K562 (cell line): ENCODE measurements at regions not wholly inside any gene's neighbourhood (a gene's known extent, or its start where the extent isn't known, plus 50 kb on each side); places are given as distances from the start of the nearest gene placed in this dataset.

Experiments used
- ATAC-seq: fragments of 200-7000 bp; cut with Tn5 transposase; 3 replicates; pipeline ENCODE4 v1.9.1; 2020; ENCODE audit warnings: moderate library complexity
- BruUV-seq: library from RNA; stranded (reverse); fragments of 400-500 nt; replicated peaks from 2 replicates; lab custom pipeline; 2021; lab: Mats Ljungman, UMichigan
- CTCF ChIA-PET: fragments of 300-600 bp; formaldehyde crosslinking; extraction: SDS; loops from one replicate; lab custom pipeline; 2021; ENCODE audit warnings: low intra/inter-chr PET ratio; lab: Yijun Ruan, JAX
- POLR2A ChIA-PET: fragments of 300-600, 350-650 bp; sonication (Branson Sonifier 250); formaldehyde crosslinking; extraction: SDS; loops from one replicate; lab custom pipeline; 2021; ENCODE audit warnings: antibody characterized with exemption, inconsistent platforms; lab: Yijun Ruan, JAX
- DNase-seq, 4 experiments: peaks; one replicate each; pipeline versions ENCODE4 v3.0.0 to v3.0.0-alpha.2; 2011 to 2018; ENCODE audit warnings: low spot score in 3 of 4, mixed read lengths in 3 of 4; ENCODE audit errors: extremely low read depth in 1 of 4
- FAIRE-seq: peaks from 2 replicates; lab custom pipeline; 2011; peaks lifted over from hg19 to GRCh38; lab: Jason Lieb, UNC
- H2AFZ ChIP-seq: 2 replicates; pipeline ENCODE4 v1.6.0; 2011; ENCODE audit warnings: low read depth, low read length, control low read depth, inconsistent platforms
- H3K27ac ChIP-seq: fragments of 200-600 bp; 3 replicates; pipeline ENCODE4 v1.8.0; 2011; ENCODE audit warnings: low read depth, mild to moderate bottlenecking, control low read depth, inconsistent platforms, low read length, moderate library complexity, mixed read lengths; ENCODE audit errors: extremely low read depth
- H3K27me3 ChIP-seq, 2 experiments: fragments of 300-600 bp in 1 of 2; 2 replicates in 1 of 2; 3 replicates in 1 of 2; pipeline versions ENCODE4 v1.6.0 to v1.8.0; 2011; ENCODE audit warnings: inconsistent platforms in 2 of 2, low read length in 2 of 2, mild to moderate bottlenecking in 1 of 2, mixed read lengths in 1 of 2, moderate library complexity in 1 of 2; ENCODE audit not compliant: control insufficient read depth in 2 of 2, insufficient read depth in 2 of 2
- H3K36me3 ChIP-seq: fragments of 300-600 bp; 3 replicates; pipeline ENCODE4 v1.8.0; 2011; ENCODE audit warnings: mild to moderate bottlenecking, low read length, inconsistent platforms; ENCODE audit not compliant: control insufficient read depth, insufficient read depth
- H3K4me1 ChIP-seq, 2 experiments: fragments of 200-600 bp in 1 of 2; replicated peaks in 1 of 2; 2 replicates in 1 of 2; 3 replicates in 1 of 2; pipeline versions ENCODE4 v1.5.1 to v1.8.0; 2011; ENCODE audit warnings: inconsistent platforms in 2 of 2, low read length in 2 of 2, mild to moderate bottlenecking in 1 of 2, mixed read lengths in 1 of 2, moderate library complexity in 1 of 2; ENCODE audit not compliant: control insufficient read depth in 2 of 2, insufficient read depth in 2 of 2
- H3K4me2 ChIP-seq: 2 replicates; pipeline ENCODE4 v1.6.1; 2011; ENCODE audit warnings: low read length, control low read depth, inconsistent platforms, mixed read lengths; ENCODE audit not compliant: insufficient read depth
- H3K4me3 ChIP-seq: fragments of 200-600 bp; sonication (generic), shearing (Covaris generic); 2 replicates; pipeline ENCODE4 v1.5.1; 2016; ENCODE audit warnings: control low read depth, inconsistent platforms
- H3K79me2 ChIP-seq: fragments of 200-600 bp; 3 replicates; pipeline ENCODE4 v1.8.0; 2011; ENCODE audit warnings: low read length, inconsistent platforms; ENCODE audit not compliant: control insufficient read depth, insufficient read depth
- H3K9ac ChIP-seq, 2 experiments: 2 replicates each; pipeline versions ENCODE4 v1.6.0 to v1.6.1; 2011; ENCODE audit warnings: low read depth in 2 of 2, low read length in 2 of 2, control low read depth in 1 of 2, inconsistent platforms in 1 of 2, mild to moderate bottlenecking in 1 of 2, mixed read lengths in 1 of 2; ENCODE audit not compliant: insufficient read depth in 1 of 2
- H3K9me1 ChIP-seq: one replicate; pipeline ENCODE4 v1.6.0; 2011; ENCODE audit warnings: inconsistent platforms, mild to moderate bottlenecking, low read length, moderate library complexity; ENCODE audit not compliant: control insufficient read depth, insufficient read depth
- H3K9me3 ChIP-seq: replicated peaks from 2 replicates; pipeline ENCODE4 v1.5.1; 2011; ENCODE audit warnings: low read depth, low read length, inconsistent platforms; ENCODE audit not compliant: control insufficient read depth, insufficient read depth
- H4K20me1 ChIP-seq: replicated peaks from 2 replicates; pipeline ENCODE4 v1.6.1; 2011; ENCODE audit warnings: low read length, inconsistent platforms, mixed read lengths; ENCODE audit not compliant: control insufficient read depth, insufficient read depth
- CC2D1A ChIP-seq: fragments of 450-650 bp; IDR thresholded peaks from 2 replicates; pipeline ENCODE4 v1.6.1; 2017; ENCODE audit warnings: mild to moderate bottlenecking
- CCAR2 ChIP-seq: fragments of 200-400 bp; formaldehyde crosslinking; IDR thresholded peaks from 2 replicates; pipeline ENCODE4 v1.6.1; 2017; ENCODE audit warnings: mild to moderate bottlenecking, low read depth, low read length
- HNRNPK ChIP-seq: fragments of 200-400 bp; formaldehyde crosslinking; IDR thresholded peaks from one replicate; pipeline ENCODE4 v1.6.1; 2018; ENCODE audit warnings: mild to moderate bottlenecking, low read depth, low read length; ENCODE audit not compliant: poor library complexity, severe bottlenecking
- MYC ChIP-seq, 2 experiments: fragments of 250-450 bp in 1 of 2; sonication (Bioruptor Pico) in 1 of 2; IDR thresholded peaks; 2 replicates each; pipeline versions ENCODE4 v1.5.1 to v1.6.1; 2012 to 2021; ENCODE audit warnings: low read depth in 2 of 2, borderline replicate concordance in 1 of 2, improper control_type of control experiment in 1 of 2, low read length in 1 of 2, mild to moderate bottlenecking in 1 of 2, moderate library complexity in 1 of 2
- POLR2G ChIP-seq: fragments of 200-400 bp; formaldehyde crosslinking; IDR thresholded peaks from 2 replicates; pipeline ENCODE4 v1.6.1; 2017; ENCODE audit warnings: low read depth, mild to moderate bottlenecking, antibody characterized with exemption, low read length, moderate library complexity
- RBBP5 ChIP-seq: fragments of 200-600 bp; sonication (generic); IDR thresholded peaks from 2 replicates; pipeline ENCODE4 v1.6.1; 2012; ENCODE audit warnings: borderline replicate concordance, mild to moderate bottlenecking, low read length, control low read depth, inconsistent platforms; ENCODE audit not compliant: insufficient read depth, poor library complexity, severe bottlenecking
- TGIF2 ChIP-seq: sonication (generic); formaldehyde crosslinking; IDR thresholded peaks from 2 replicates; pipeline ENCODE4 v1.8.1; 2022; ENCODE audit warnings: mild to moderate bottlenecking, missing genetic modification reagents, moderate library complexity
- ZFP1 ChIP-seq: fragments of 450-650 bp; formaldehyde crosslinking; IDR thresholded peaks from 2 replicates; pipeline ENCODE4 v1.4.0; 2020; ENCODE audit warnings: mild to moderate bottlenecking, mixed read lengths
- in situ Hi-C: fragments of 300-500 bp; cut with MboI; formaldehyde crosslinking; loops from 4 replicates; pipeline ENCODE4 v1.15.0; 2018; ENCODE audit warnings: inconsistent platforms, mixed read lengths
- intact Hi-C: fragments of 100-400 bp; cut with micrococcal nuclease; formaldehyde crosslinking; loops from 2 replicates; pipeline ENCODE4 v1.14.2; 2022
- TF ChIP-seq, protein P1 (sequence below), 2 experiments: fragments of 250-450 bp in 1 of 2; fragments of 450-650 bp in 1 of 2; sonication (Bioruptor Pico) in 1 of 2; IDR thresholded peaks; 2 replicates each; pipeline versions ENCODE4 v1.6.1 to v1.8.0; 2016 to 2021; ENCODE audit warnings: mild to moderate bottlenecking in 2 of 2, moderate library complexity in 2 of 2, missing compliant biosample characterization in 1 of 2, missing genetic modification characterization in 1 of 2
- TF ChIP-seq, protein P2 (sequence below): fragments of 250-450 bp; sonication (Bioruptor Pico); IDR thresholded peaks from 2 replicates; pipeline ENCODE4 v1.5.0; 2021
- TF ChIP-seq, protein P3 (sequence below): fragments of 250-450 bp; sonication (Bioruptor Pico); IDR thresholded peaks from 2 replicates; pipeline ENCODE4 v1.8.0; 2022; ENCODE audit warnings: inconsistent platforms

DNA sequence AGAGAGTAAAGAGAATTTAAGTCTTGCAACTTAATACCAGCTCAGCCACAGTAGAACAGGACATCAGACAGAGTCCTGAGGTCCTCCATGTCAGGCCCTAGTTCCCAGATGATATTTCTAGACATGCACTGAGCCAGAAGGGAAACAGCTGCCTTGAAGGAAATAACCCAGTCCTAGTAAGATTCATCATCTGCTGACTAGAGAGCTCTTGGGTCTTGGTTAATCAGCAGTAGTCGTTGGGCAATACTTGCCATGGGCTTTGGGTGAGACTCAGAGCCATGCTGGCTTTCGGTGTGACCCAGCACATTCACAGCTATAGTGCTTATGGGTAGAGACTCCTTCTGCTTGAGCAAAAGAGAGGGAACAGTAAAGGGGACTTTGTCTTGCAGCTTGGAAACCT lies 379.1 kb downstream of the AR start (continued):
- no peak for TF ChIP-seq POLR2G
- no peak for TF ChIP-seq ZFP1 (CRISPR knock-in tag)
- TF ChIP-seq CCAR2 = no peak
- TF ChIP-seq, protein P1, sequence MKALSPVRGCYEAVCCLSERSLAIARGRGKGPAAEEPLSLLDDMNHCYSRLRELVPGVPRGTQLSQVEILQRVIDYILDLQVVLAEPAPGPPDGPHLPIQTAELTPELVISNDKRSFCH (CRISPR knock-in tag; IDR thresholded peaks at IDR 0.05) = no peak
- TF ChIP-seq, protein P1 (tag; IDR thresholded peaks at IDR 0.05) = no peak

DNA sequence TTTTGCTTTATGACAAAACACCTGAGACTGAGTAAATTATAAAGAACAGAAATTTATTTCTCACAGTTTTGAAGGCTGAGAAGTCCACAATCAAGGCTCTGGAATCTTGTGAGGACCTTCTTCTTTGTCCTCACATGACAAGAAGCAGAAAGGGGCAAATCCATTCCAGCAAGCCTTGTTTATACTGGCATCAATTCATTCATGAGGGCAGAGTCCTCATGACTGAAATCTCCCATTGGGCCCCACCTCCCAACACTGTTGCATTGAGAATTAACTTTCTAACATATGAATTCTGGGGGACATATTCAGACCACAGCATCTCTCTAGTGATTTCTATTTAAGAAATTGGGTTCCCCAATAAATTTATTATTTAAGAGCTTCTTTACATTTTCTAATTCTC lies 395.4 kb downstream of the AR start:
- Histone ChIP-seq H3K4me2 (no peak overlapping the region), H3K36me3 (no peaks in the 10 kb centered on the region), H3K79me2 (no peaks in the 10 kb centered on the region), H3K4me1 (no peaks in the 10 kb centered on the region), H3K9me1 (no peaks in the 10 kb centered on the region), H3K27ac (no peak overlapping the region), H3K9ac (no peak overlapping the region), H4K20me1 (no peaks in the 10 kb centered on the region), H3K4me3 (no peak overlapping the region), H2AFZ (no peak overlapping the region), H3K27me3 (no peaks in the 10 kb centered on the region), H3K9me3 (no peaks in the 10 kb centered on the region)
- POLR2A ChIA-PET = no interaction called here
- no TSS peak for BruUV-seq
- no peak for ATAC-seq
- no peak for DNase-seq
- TF ChIP-seq MYC (IDR thresholded peaks at IDR 0.05; ENCODE audit: low read depth, low read length) (no peak), MYC (CRISPR knock-in tag; IDR thresholded peaks at IDR 0.05; ENCODE audit: borderline replicate concordance, low read depth) (no peak), TGIF2 (CRISPR knock-in tag) (no peak), RBBP5 (no peak), HNRNPK (no peak), CC2D1A (no peak)
- TF ChIP-seq, protein P2, sequence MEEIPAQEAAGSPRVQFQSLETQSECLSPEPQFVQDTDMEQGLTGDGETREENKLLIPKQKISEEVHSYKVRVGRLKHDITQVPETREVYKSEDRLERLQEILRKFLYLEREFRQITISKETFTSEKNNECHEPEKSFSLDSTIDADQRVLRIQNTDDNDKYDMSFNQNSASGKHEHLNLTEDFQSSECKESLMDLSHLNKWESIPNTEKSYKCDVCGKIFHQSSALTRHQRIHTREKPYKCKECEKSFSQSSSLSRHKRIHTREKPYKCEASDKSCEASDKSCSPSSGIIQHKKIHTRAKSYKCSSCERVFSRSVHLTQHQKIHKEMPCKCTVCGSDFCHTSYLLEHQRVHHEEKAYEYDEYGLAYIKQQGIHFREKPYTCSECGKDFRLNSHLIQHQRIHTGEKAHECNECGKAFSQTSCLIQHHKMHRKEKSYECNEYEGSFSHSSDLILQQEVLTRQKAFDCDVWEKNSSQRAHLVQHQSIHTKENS = no peak
- TF ChIP-seq, protein P3, sequence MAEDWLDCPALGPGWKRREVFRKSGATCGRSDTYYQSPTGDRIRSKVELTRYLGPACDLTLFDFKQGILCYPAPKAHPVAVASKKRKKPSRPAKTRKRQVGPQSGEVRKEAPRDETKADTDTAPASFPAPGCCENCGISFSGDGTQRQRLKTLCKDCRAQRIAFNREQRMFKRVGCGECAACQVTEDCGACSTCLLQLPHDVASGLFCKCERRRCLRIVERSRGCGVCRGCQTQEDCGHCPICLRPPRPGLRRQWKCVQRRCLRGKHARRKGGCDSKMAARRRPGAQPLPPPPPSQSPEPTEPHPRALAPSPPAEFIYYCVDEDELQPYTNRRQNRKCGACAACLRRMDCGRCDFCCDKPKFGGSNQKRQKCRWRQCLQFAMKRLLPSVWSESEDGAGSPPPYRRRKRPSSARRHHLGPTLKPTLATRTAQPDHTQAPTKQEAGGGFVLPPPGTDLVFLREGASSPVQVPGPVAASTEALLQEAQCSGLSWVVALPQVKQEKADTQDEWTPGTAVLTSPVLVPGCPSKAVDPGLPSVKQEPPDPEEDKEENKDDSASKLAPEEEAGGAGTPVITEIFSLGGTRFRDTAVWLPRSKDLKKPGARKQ (CRISPR knock-in tag) = no peak
- FAIRE-seq = no peak
- intact Hi-C loops (no loop called here), in situ Hi-C loops (no loop called here)
- CTCF ChIA-PET = no interaction called here
